ENCODE measurements at regions not wholly inside any gene's neighbourhood (a gene's known extent, or its start where the extent isn't known, plus 50 kb on each side); places are given as distances from the start of the nearest gene placed in this dataset.

- Histone ChIP-seq H3K4me1 (ENCODE audit: insufficient read depth, low read length, poor library complexity, severe bottlenecking) (no peaks in the 10 kb centered on the region), H3K27ac (ENCODE audit: low read depth, low read length, poor library complexity, severe bottlenecking) (no peak overlapping the region), H3K36me3 (ENCODE audit: insufficient read depth, low read length, poor library complexity, severe bottlenecking) (no peaks in the 10 kb centered on the region), H3K27me3 (replicated peaks; ENCODE audit: insufficient read depth, low read depth, low read length, poor library complexity) (no peaks in the 10 kb centered on the region), H3K4me3 (ENCODE audit: low read depth, low read length, poor library complexity, severe bottlenecking) (no peak overlapping the region), H3K9me3 (ENCODE audit: low read depth, low read length, poor library complexity, severe bottlenecking) (no peaks in the 10 kb centered on the region)
- ChIA-PET CTCF (no interaction called here), POLR2A (ENCODE audit: low non-redundant PET) (interaction anchor here (0.6 kb wide), 1 partner anchor 262 kb away, joined by 3 read pairs; no protein-coding TSS in a partner anchor)
- no peak for TF ChIP-seq EZH2 (IDR thresholded peaks at IDR 0.05; ENCODE audit: borderline replicate concordance, low read depth, low read length, poor library complexity, severe bottlenecking)
- no peak for TF ChIP-seq CTCF (conservative IDR thresholded peaks at IDR 0.05; ENCODE audit: low read depth, low read length)
- BruUV-seq (replicated peaks) = no TSS peak
- DNase-seq (ENCODE audit: low spot score) = no peak
- intact Hi-C loops (cut with micrococcal nuclease; ENCODE audit: unreplicated experiment) = no loop called here
Observed at GRCh38 chr1:198030682-198031081, 113.5 kb downstream of the LHX9 start.

- no peak for TF ChIP-seq EZH2 (IDR thresholded peaks at IDR 0.05; ENCODE audit: borderline replicate concordance, low read depth, low read length, poor library complexity, severe bottlenecking)
- no peak for TF ChIP-seq CTCF (conservative IDR thresholded peaks at IDR 0.05; ENCODE audit: low read depth, low read length)
- POLR2A ChIA-PET (ENCODE audit: low non-redundant PET) = interaction anchor here (0.6 kb wide), 1 partner anchor 262 kb away, joined by 3 read pairs; no protein-coding TSS in a partner anchor
- CTCF ChIA-PET = no interaction called here
Observed at GRCh38 chr1:198031086-198031485, 113.9 kb downstream of the LHX9 start.

GRCh38 chr1:198032668-198033067 is 115.5 kb downstream of the LHX9 start:
- intact Hi-C loops (cut with micrococcal nuclease; ENCODE audit: unreplicated experiment) = no loop called here
- Histone ChIP-seq H3K36me3 (ENCODE audit: insufficient read depth, low read length, poor library complexity, severe bottlenecking) (no peaks in the 10 kb centered on the region), H3K4me1 (ENCODE audit: insufficient read depth, low read length, poor library complexity, severe bottlenecking) (no peaks in the 10 kb centered on the region), H3K27ac (ENCODE audit: low read depth, low read length, poor library complexity, severe bottlenecking) (no peak overlapping the region), H3K4me3 (ENCODE audit: low read depth, low read length, poor library complexity, severe bottlenecking) (no peak overlapping the region), H3K27me3 (replicated peaks; ENCODE audit: insufficient read depth, low read depth, low read length, poor library complexity) (no peaks in the 10 kb centered on the region), H3K9me3 (ENCODE audit: low read depth, low read length, poor library complexity, severe bottlenecking) (no peaks in the 10 kb centered on the region)
- ChIA-PET CTCF (no interaction called here), POLR2A (ENCODE audit: low non-redundant PET) (no interaction called here)
- TF ChIP-seq CTCF (conservative IDR thresholded peaks at IDR 0.05; ENCODE audit: low read depth, low read length) = no peak
- no peak for TF ChIP-seq EZH2 (IDR thresholded peaks at IDR 0.05; ENCODE audit: borderline replicate concordance, low read depth, low read length, poor library complexity, severe bottlenecking)
- no TSS peak for BruUV-seq (replicated peaks)
- no peak for DNase-seq (ENCODE audit: low spot score)

More at GRCh38 chr1:198031086-198031485, 113.9 kb downstream of the LHX9 start:
- Histone ChIP-seq H3K36me3 (ENCODE audit: insufficient read depth, low read length, poor library complexity, severe bottlenecking) (no peaks in the 10 kb centered on the region), H3K27me3 (replicated peaks; ENCODE audit: insufficient read depth, low read depth, low read length, poor library complexity) (no peaks in the 10 kb centered on the region), H3K9me3 (ENCODE audit: low read depth, low read length, poor library complexity, severe bottlenecking) (no peaks in the 10 kb centered on the region), H3K4me3 (ENCODE audit: low read depth, low read length, poor library complexity, severe bottlenecking) (no peak overlapping the region), H3K4me1 (ENCODE audit: insufficient read depth, low read length, poor library complexity, severe bottlenecking) (no peaks in the 10 kb centered on the region), H3K27ac (ENCODE audit: low read depth, low read length, poor library complexity, severe bottlenecking) (no peak overlapping the region)
- intact Hi-C loops (cut with micrococcal nuclease; ENCODE audit: unreplicated experiment) = no loop called here
- no peak for DNase-seq (ENCODE audit: low spot score)
- no TSS peak for BruUV-seq (replicated peaks)
